WTC11 (cell line): ENCODE measurements at regions not wholly inside any gene's neighbourhood (a gene's known extent, or its start where the extent isn't known, plus 50 kb on each side); places are given as distances from the start of the nearest gene placed in this dataset.
"Not testable (repeated sequence)": the region's sequence is repeated elsewhere in the genome, so short reads cannot be mapped to it uniquely, and the experiment has no call there.

Experiments used
- ATAC-seq: fragments of 200-7000 bp; cut with Tn5 transposase; 2 replicates; pipeline ENCODE4 v1.10.0; 2021; ENCODE audit warnings: mild to moderate bottlenecking, moderate library complexity
- CTCF ChIA-PET: fragments of 300-600 bp; sonication (Branson Sonifier 250); formaldehyde crosslinking; loops from one replicate; lab custom pipeline; 2021; ENCODE audit warnings: antibody characterized with exemption; lab: Charles Lee
- POLR2A ChIA-PET: fragments of 350-600 bp; sonication (Branson Sonifier 250); formaldehyde crosslinking; loops from one replicate; lab custom pipeline; 2021; ENCODE audit warnings: antibody characterized with exemption; lab: Charles Lee
- DNase-seq: peaks from one replicate; pipeline ENCODE4 v3.0.0; 2021; ENCODE audit warnings: low spot score
- H3K27ac Mint-ChIP-seq: 2 replicates; pipeline ENCODE4 v1.8.0; 2021; ENCODE audit warnings: mixed read lengths
- H3K27me3 Mint-ChIP-seq: 2 replicates; pipeline ENCODE4 v1.8.0; 2021; ENCODE audit warnings: low read depth, mild to moderate bottlenecking, moderate library complexity, mixed read lengths
- H3K36me3 Mint-ChIP-seq: 2 replicates; pipeline ENCODE4 v1.8.0; 2021; ENCODE audit warnings: mixed read lengths
- H3K4me1 Mint-ChIP-seq: 2 replicates; pipeline ENCODE4 v1.8.0; 2022; ENCODE audit warnings: mixed read lengths
- H3K4me3 Mint-ChIP-seq: 2 replicates; pipeline ENCODE4 v1.8.0; 2021; ENCODE audit warnings: mild to moderate bottlenecking, moderate library complexity, mixed read lengths
- H3K9me3 Mint-ChIP-seq: 2 replicates; pipeline ENCODE4 v1.8.0; 2021; ENCODE audit warnings: mixed read lengths
- AFF4 ChIP-seq: sonication (generic); formaldehyde crosslinking; IDR thresholded peaks from 2 replicates; pipeline ENCODE4 v1.8.1; 2023; ENCODE audit warnings: mild to moderate bottlenecking, missing genetic modification reagents, borderline replicate concordance
- ATF2 ChIP-seq: sonication (generic); formaldehyde crosslinking; IDR thresholded peaks from 2 replicates; pipeline ENCODE4 v1.8.1; 2022; ENCODE audit warnings: low read depth, missing genetic modification reagents, borderline replicate concordance
- FOXP1 ChIP-seq: sonication (generic); formaldehyde crosslinking; IDR thresholded peaks from 2 replicates; pipeline ENCODE4 v1.8.0; 2022; ENCODE audit warnings: missing genetic modification reagents, mild to moderate bottlenecking, moderate library complexity, borderline replicate concordance
- FOXP4 ChIP-seq: sonication (generic); formaldehyde crosslinking; IDR thresholded peaks from 2 replicates; pipeline ENCODE4 v1.8.0; 2022; ENCODE audit warnings: mild to moderate bottlenecking, missing genetic modification reagents
- NR2C2 ChIP-seq: sonication (generic); formaldehyde crosslinking; IDR thresholded peaks from 2 replicates; pipeline ENCODE4 v1.8.0; 2022; ENCODE audit warnings: mild to moderate bottlenecking, missing genetic modification reagents
- PRRX2 ChIP-seq: fragments of 250-450 bp; sonication (Bioruptor Pico); IDR thresholded peaks from 2 replicates; pipeline ENCODE4 v1.8.0; 2021; ENCODE audit warnings: mild to moderate bottlenecking
- STAT6 ChIP-seq: sonication (generic); formaldehyde crosslinking; conservative IDR thresholded peaks from 2 replicates; pipeline ENCODE4 v1.8.1; 2023; ENCODE audit warnings: mild to moderate bottlenecking, low read depth, missing genetic modification reagents, moderate library complexity
- ZNF138 ChIP-seq: sonication (generic); formaldehyde crosslinking; conservative IDR thresholded peaks from 2 replicates; pipeline ENCODE4 v1.8.1; 2022; ENCODE audit warnings: mild to moderate bottlenecking, moderate library complexity, missing genetic modification reagents

- Mint-ChIP-seq H3K4me1 (peaks cover 8% of the 10 kb centered on the region), H3K27me3 (no peaks in the 10 kb centered on the region), H3K36me3 (no peaks in the 10 kb centered on the region), H3K9me3 (peaks cover 7% of the 10 kb centered on the region; the same call in 1 of the 2 replicates), H3K27ac (no peak overlapping the region), H3K4me3 (no peak overlapping the region)
- DNase-seq: no peak
- no peak for TF ChIP-seq PRRX2 (CRISPR knock-in tag)
- CTCF ChIA-PET: no interaction called here
- ATAC-seq: peak; percentile 43
- POLR2A ChIA-PET: no interaction called here
Observed at GRCh38 chr4:34323549-34324320, 1920.6 kb downstream of the ARAP2 start.

GRCh38 chr4:34328939-34329338, 1915.4 kb downstream of the ARAP2 start:
- Mint-ChIP-seq H3K4me3 (no peak overlapping the region), H3K27me3 (no peaks in the 10 kb centered on the region), H3K9me3 (peaks cover 27% of the 10 kb centered on the region), H3K27ac (no peak overlapping the region), H3K36me3 (peaks cover 2% of the 10 kb centered on the region; the same call in 1 of the 2 replicates), H3K4me1 (peaks cover 23% of the 10 kb centered on the region)
- POLR2A ChIA-PET: no interaction called here
- no peak for ATAC-seq
- DNase-seq: no peak
- no peak for TF ChIP-seq AFF4
- TF ChIP-seq FOXP4 (CRISPR knock-in tag): no peak
- no peak for TF ChIP-seq STAT6 (CRISPR knock-in tag)
- TF ChIP-seq FOXP1 (CRISPR knock-in tag): no peak
- TF ChIP-seq ATF2: no peak
- no peak for TF ChIP-seq NR2C2 (CRISPR knock-in tag)
- TF ChIP-seq ZNF138 (CRISPR knock-in tag): no peak
- CTCF ChIA-PET: no interaction called here

GRCh38 chr4:34335156-34335555, 1909.2 kb downstream of the ARAP2 start:
- H3K4me1 Mint-ChIP-seq: not testable (repeated sequence)

GRCh38 chr4:34335556-34335955, 1908.8 kb downstream of the ARAP2 start:
- H3K9me3 Mint-ChIP-seq: peaks cover 24% of the 10 kb centered on the region
- H3K4me3 Mint-ChIP-seq, CTCF ChIA-PET, DNase-seq, H3K36me3 Mint-ChIP-seq, POLR2A ChIA-PET, H3K27me3 Mint-ChIP-seq, ATAC-seq, H3K27ac Mint-ChIP-seq, H3K4me1 Mint-ChIP-seq: not testable (repeated sequence)

More at GRCh38 chr4:34335156-34335555, 1909.2 kb downstream of the ARAP2 start:
- CTCF ChIA-PET, H3K27me3 Mint-ChIP-seq, H3K27ac Mint-ChIP-seq, H3K4me3 Mint-ChIP-seq, ATAC-seq, POLR2A ChIA-PET, H3K36me3 Mint-ChIP-seq, DNase-seq: not testable (repeated sequence)
- peaks cover 28% of the 10 kb centered on the region for H3K9me3 Mint-ChIP-seq
